ENCODE measurements at regions not wholly inside any gene's neighbourhood (a gene's known extent, or its start where the extent isn't known, plus 50 kb on each side); places are given as distances from the start of the nearest gene placed in this dataset.

DNA sequence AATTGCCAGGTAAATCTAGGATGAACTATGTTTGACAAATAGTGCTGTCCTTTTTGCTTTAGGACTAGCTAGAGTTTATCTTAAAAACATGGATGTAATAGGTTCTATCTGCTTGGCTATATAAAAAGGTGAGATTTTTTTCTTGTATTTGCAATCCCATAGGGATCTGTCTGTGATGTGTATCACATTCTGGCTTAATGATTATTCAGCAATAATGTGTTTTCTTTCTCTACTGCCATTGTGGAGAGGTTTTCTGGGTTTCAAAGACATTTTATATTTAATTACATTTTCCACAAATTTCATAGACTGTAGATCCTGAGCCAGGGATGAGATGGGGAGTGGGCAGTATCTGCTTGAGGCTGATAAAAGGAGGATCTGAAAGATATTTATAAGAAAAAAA lies 277.8 kb upstream of the SLITRK5 start:
- TF ChIP-seq, protein P1, sequence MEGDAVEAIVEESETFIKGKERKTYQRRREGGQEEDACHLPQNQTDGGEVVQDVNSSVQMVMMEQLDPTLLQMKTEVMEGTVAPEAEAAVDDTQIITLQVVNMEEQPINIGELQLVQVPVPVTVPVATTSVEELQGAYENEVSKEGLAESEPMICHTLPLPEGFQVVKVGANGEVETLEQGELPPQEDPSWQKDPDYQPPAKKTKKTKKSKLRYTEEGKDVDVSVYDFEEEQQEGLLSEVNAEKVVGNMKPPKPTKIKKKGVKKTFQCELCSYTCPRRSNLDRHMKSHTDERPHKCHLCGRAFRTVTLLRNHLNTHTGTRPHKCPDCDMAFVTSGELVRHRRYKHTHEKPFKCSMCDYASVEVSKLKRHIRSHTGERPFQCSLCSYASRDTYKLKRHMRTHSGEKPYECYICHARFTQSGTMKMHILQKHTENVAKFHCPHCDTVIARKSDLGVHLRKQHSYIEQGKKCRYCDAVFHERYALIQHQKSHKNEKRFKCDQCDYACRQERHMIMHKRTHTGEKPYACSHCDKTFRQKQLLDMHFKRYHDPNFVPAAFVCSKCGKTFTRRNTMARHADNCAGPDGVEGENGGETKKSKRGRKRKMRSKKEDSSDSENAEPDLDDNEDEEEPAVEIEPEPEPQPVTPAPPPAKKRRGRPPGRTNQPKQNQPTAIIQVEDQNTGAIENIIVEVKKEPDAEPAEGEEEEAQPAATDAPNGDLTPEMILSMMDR (IDR thresholded peaks at IDR 0.05), result no peak
- no peak for TF ChIP-seq POLR2AphosphoS5 (IDR thresholded peaks at IDR 0.05; ENCODE audit: low read depth, low read length)
- TF ChIP-seq SIN3A (IDR thresholded peaks at IDR 0.05; ENCODE audit: borderline replicate concordance, insufficient read depth, low read depth, low read length), result no peak
- TF ChIP-seq TCF7L2 (IDR thresholded peaks at IDR 0.05; ENCODE audit: low read depth, low read length), result no peak
- TF ChIP-seq, protein P2, sequence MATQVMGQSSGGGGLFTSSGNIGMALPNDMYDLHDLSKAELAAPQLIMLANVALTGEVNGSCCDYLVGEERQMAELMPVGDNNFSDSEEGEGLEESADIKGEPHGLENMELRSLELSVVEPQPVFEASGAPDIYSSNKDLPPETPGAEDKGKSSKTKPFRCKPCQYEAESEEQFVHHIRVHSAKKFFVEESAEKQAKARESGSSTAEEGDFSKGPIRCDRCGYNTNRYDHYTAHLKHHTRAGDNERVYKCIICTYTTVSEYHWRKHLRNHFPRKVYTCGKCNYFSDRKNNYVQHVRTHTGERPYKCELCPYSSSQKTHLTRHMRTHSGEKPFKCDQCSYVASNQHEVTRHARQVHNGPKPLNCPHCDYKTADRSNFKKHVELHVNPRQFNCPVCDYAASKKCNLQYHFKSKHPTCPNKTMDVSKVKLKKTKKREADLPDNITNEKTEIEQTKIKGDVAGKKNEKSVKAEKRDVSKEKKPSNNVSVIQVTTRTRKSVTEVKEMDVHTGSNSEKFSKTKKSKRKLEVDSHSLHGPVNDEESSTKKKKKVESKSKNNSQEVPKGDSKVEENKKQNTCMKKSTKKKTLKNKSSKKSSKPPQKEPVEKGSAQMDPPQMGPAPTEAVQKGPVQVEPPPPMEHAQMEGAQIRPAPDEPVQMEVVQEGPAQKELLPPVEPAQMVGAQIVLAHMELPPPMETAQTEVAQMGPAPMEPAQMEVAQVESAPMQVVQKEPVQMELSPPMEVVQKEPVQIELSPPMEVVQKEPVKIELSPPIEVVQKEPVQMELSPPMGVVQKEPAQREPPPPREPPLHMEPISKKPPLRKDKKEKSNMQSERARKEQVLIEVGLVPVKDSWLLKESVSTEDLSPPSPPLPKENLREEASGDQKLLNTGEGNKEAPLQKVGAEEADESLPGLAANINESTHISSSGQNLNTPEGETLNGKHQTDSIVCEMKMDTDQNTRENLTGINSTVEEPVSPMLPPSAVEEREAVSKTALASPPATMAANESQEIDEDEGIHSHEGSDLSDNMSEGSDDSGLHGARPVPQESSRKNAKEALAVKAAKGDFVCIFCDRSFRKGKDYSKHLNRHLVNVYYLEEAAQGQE (IDR thresholded peaks at IDR 0.05; ENCODE audit: insufficient read depth in 1 of 2, low read depth in 2 of 2, low read length in 1 of 2), result no peak
